LoVo (cell line): ENCODE measurements at regions not wholly inside any gene's neighbourhood (a gene's known extent, or its start where the extent isn't known, plus 50 kb on each side); places are given as distances from the start of the nearest gene placed in this dataset.
A peak's percentile ranks its signal among the peaks of the same experiment; 100 is the strongest.
"Not testable (repeated sequence)": the region's sequence is repeated elsewhere in the genome, so short reads cannot be mapped to it uniquely, and the experiment has no call there.

Experiments
- DNase-seq: peaks from one replicate; pipeline ENCODE4 v3.0.0-alpha.2; 2016; ENCODE audit warnings: low spot score

- DNase-seq: no peak
Measured at GRCh38 chr3:73867524-73867923, 242.8 kb upstream of the PDZRN3 start.

- DNase-seq: no peak
Measured at GRCh38 chr3:73866846-73867245, 242.1 kb upstream of the PDZRN3 start.

- no peak for DNase-seq
Measured at GRCh38 chr3:73863546-73864079, 238.9 kb upstream of the PDZRN3 start.

GRCh38 chr3:73855813-73856212 lies 231.1 kb upstream of the PDZRN3 start:
- no peak for DNase-seq

GRCh38 chr3:73848173-73848906 lies 223.6 kb upstream of the PDZRN3 start:
- peak; percentile 1 for DNase-seq

- no peak for DNase-seq
Measured at GRCh38 chr3:73846951-73847350, 222.2 kb upstream of the PDZRN3 start.

- no peak for DNase-seq
Measured at GRCh38 chr3:73839032-73839431, 214.3 kb upstream of the PDZRN3 start.

GRCh38 chr3:73835945-73836344 lies 211.2 kb upstream of the PDZRN3 start:
- DNase-seq: no peak

GRCh38 chr3:73832426-73832825 lies 207.7 kb upstream of the PDZRN3 start:
- DNase-seq: no peak

GRCh38 chr3:73828348-73828747 lies 203.6 kb upstream of the PDZRN3 start:
- no peak for DNase-seq

- no peak for DNase-seq
Measured at GRCh38 chr3:73827725-73828211, 203.0 kb upstream of the PDZRN3 start.

GRCh38 chr3:73827204-73827603 lies 202.5 kb upstream of the PDZRN3 start:
- no peak for DNase-seq

- not testable (repeated sequence) for DNase-seq
Measured at GRCh38 chr3:73820896-73821295, 196.2 kb upstream of the PDZRN3 start.

GRCh38 chr3:73820431-73820830 lies 195.7 kb upstream of the PDZRN3 start:
- DNase-seq: no peak

GRCh38 chr3:73815966-73816365 lies 191.2 kb upstream of the PDZRN3 start:
- DNase-seq: no peak

GRCh38 chr3:73813692-73814292 lies 189.1 kb upstream of the PDZRN3 start:
- no peak for DNase-seq

GRCh38 chr3:73813291-73813690 lies 188.6 kb upstream of the PDZRN3 start:
- no peak for DNase-seq

- no peak for DNase-seq
Measured at GRCh38 chr3:73812054-73812453, 187.3 kb upstream of the PDZRN3 start.

- DNase-seq: no peak
Measured at GRCh38 chr3:73808862-73809509, 184.2 kb upstream of the PDZRN3 start.

GRCh38 chr3:73805435-73805834 lies 180.7 kb upstream of the PDZRN3 start:
- DNase-seq: no peak

GRCh38 chr3:73804204-73804603 lies 179.5 kb upstream of the PDZRN3 start:
- no peak for DNase-seq

- no peak for DNase-seq
Measured at GRCh38 chr3:73801444-73801843, 176.7 kb upstream of the PDZRN3 start.

- DNase-seq: no peak
Measured at GRCh38 chr3:73797311-73797710, 172.6 kb upstream of the PDZRN3 start.
